SH-SY5Y (cell line): ENCODE measurements at regions not wholly inside any gene's neighbourhood (a gene's known extent, or its start where the extent isn't known, plus 50 kb on each side); places are given as distances from the start of the nearest gene placed in this dataset.

Experiments used
- GATA2 ChIP-seq: IDR thresholded peaks from 2 replicates; pipeline ENCODE4 v1.6.1; 2011; ENCODE audit warnings: mild to moderate bottlenecking, low read depth, low read length
- GATA3 ChIP-seq: IDR thresholded peaks from 2 replicates; pipeline ENCODE4 v1.6.1; 2011; ENCODE audit warnings: low read depth, mild to moderate bottlenecking, low read length, moderate library complexity

GRCh38 chr18:53887447-53887846, 337.0 kb downstream of the MBD2 start:
- TF ChIP-seq GATA2 (no peak), GATA3 (no peak)
